ENCODE measurements at regions not wholly inside any gene's neighbourhood (a gene's known extent, or its start where the extent isn't known, plus 50 kb on each side); places are given as distances from the start of the nearest gene placed in this dataset.

DNA sequence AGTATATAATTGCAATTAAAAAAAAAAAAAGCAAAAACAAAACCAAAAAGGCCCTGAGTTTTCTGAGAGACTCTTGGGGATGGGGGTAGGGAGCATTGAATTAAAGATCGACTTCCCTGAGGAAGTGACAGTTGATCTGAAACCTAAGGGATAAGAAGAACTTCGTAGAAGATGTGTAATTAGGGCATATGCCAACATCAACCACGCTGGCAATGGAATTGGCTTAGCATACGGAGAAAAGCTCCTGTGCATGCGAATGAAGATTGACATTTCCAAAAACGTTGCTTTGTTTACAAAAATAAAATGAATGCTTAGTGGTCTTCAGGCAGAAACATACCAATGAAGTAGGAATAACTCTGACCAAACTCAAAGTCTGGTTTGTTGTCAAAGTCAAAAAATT is 307.6 kb upstream of the ZNF521 start:
- Histone ChIP-seq H3K27me3 (no peaks in the 10 kb centered on the region), H3K27ac (no peak overlapping the region), H3K4me3 (no peak overlapping the region), H3K4me1 (no peaks in the 10 kb centered on the region), H3K36me3 (no peaks in the 10 kb centered on the region), H3K9me3 (no peaks in the 10 kb centered on the region)
- TF ChIP-seq CTCF (IDR thresholded peaks at IDR 0.05) = no peak
- no peak for DNase-seq (ENCODE audit: low spot score)

DNA sequence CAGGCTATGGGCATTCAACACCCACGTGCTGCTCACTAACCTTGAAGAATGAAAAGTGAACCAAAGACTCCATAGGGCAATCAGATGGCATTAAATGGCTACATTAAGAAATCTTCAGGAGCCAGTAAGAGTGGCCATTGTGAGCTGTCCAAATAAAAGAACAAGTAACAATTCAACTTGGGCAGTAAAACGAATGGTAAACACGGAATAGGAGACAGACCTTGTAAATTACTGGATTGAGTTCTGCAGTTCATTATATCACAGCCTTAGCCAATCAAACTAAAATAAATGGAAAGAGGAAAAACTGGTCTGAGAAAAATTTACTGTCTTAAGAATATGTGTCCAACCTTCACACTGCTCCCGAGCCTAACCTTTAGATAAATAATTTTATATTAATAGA is 306.5 kb upstream of the ZNF521 start:
- H3K4me1 ChIP-seq = no peaks in the 10 kb centered on the region
- no peaks in the 10 kb centered on the region for H3K27me3 ChIP-seq
- no peak overlapping the region for H3K4me3 ChIP-seq
- H3K27ac ChIP-seq = no peak overlapping the region
- H3K36me3 ChIP-seq = no peaks in the 10 kb centered on the region
- no peak for DNase-seq (ENCODE audit: low spot score)
- no peaks in the 10 kb centered on the region for H3K9me3 ChIP-seq
- no peak for TF ChIP-seq CTCF (IDR thresholded peaks at IDR 0.05)

GRCh38 chr18:25651553-25651952 is 299.6 kb upstream of the ZNF521 start:
- no peaks in the 10 kb centered on the region for H3K27me3 ChIP-seq
- H3K4me3 ChIP-seq = no peak overlapping the region
- H3K4me1 ChIP-seq = no peaks in the 10 kb centered on the region
- H3K36me3 ChIP-seq = no peaks in the 10 kb centered on the region
- TF ChIP-seq CTCF (IDR thresholded peaks at IDR 0.05) = no peak
- no peak for DNase-seq (ENCODE audit: low spot score)
- H3K27ac ChIP-seq = no peak overlapping the region
- no peaks in the 10 kb centered on the region for H3K9me3 ChIP-seq

- Histone ChIP-seq H3K27me3 (no peaks in the 10 kb centered on the region), H3K4me1 (no peaks in the 10 kb centered on the region), H3K9me3 (no peaks in the 10 kb centered on the region), H3K36me3 (no peaks in the 10 kb centered on the region), H3K27ac (no peak overlapping the region), H3K4me3 (no peak overlapping the region)
- no peak for TF ChIP-seq CTCF (IDR thresholded peaks at IDR 0.05)
- DNase-seq (ENCODE audit: low spot score) = no peak
Observed at GRCh38 chr18:25650201-25650941, 298.4 kb upstream of the ZNF521 start.

GRCh38 chr18:25648716-25649260 is 296.8 kb upstream of the ZNF521 start:
- Histone ChIP-seq H3K27me3 (no peaks in the 10 kb centered on the region), H3K4me1 (no peaks in the 10 kb centered on the region), H3K27ac (no peak overlapping the region), H3K36me3 (no peaks in the 10 kb centered on the region), H3K9me3 (no peaks in the 10 kb centered on the region), H3K4me3 (no peak overlapping the region)
- TF ChIP-seq CTCF (IDR thresholded peaks at IDR 0.05) = no peak
- no peak for DNase-seq (ENCODE audit: low spot score)

- Histone ChIP-seq H3K27me3 (no peaks in the 10 kb centered on the region), H3K9me3 (no peaks in the 10 kb centered on the region), H3K27ac (no peak overlapping the region), H3K36me3 (no peaks in the 10 kb centered on the region), H3K4me1 (no peaks in the 10 kb centered on the region), H3K4me3 (no peak overlapping the region)
- TF ChIP-seq CTCF (IDR thresholded peaks at IDR 0.05) = no peak
- no peak for DNase-seq (ENCODE audit: low spot score)
Observed at GRCh38 chr18:25647404-25647803, 295.4 kb upstream of the ZNF521 start.
